ENCODE measurements at regions not wholly inside any gene's neighbourhood (a gene's known extent, or its start where the extent isn't known, plus 50 kb on each side); places are given as distances from the start of the nearest gene placed in this dataset.

DNA sequence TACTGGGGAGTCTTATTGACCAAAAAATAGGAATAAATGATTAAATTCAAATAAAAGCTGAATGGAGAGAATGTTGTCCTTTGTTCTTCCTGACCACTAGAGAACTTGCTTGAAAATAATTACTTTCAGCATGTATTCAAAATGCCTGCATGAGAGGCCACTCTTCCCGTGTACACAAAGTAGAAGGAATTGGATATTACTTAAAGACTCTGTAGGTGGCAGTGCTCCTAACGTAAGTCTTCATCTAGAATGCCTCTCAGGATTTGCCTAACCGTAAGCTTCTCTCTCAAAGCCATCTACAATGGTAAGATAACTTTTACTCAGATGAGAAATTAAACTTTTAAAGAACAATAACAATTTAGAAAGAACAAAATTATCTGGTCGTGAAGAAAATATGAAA lies 620.0 kb upstream of the CCNG1 start:
- TF ChIP-seq, protein P1, sequence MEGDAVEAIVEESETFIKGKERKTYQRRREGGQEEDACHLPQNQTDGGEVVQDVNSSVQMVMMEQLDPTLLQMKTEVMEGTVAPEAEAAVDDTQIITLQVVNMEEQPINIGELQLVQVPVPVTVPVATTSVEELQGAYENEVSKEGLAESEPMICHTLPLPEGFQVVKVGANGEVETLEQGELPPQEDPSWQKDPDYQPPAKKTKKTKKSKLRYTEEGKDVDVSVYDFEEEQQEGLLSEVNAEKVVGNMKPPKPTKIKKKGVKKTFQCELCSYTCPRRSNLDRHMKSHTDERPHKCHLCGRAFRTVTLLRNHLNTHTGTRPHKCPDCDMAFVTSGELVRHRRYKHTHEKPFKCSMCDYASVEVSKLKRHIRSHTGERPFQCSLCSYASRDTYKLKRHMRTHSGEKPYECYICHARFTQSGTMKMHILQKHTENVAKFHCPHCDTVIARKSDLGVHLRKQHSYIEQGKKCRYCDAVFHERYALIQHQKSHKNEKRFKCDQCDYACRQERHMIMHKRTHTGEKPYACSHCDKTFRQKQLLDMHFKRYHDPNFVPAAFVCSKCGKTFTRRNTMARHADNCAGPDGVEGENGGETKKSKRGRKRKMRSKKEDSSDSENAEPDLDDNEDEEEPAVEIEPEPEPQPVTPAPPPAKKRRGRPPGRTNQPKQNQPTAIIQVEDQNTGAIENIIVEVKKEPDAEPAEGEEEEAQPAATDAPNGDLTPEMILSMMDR (IDR thresholded peaks at IDR 0.05) = no peak
- no peak for TF ChIP-seq POLR2A (IDR thresholded peaks at IDR 0.05)
